ENCODE measurements at regions not wholly inside any gene's neighbourhood (a gene's known extent, or its start where the extent isn't known, plus 50 kb on each side); places are given as distances from the start of the nearest gene placed in this dataset.

DNA sequence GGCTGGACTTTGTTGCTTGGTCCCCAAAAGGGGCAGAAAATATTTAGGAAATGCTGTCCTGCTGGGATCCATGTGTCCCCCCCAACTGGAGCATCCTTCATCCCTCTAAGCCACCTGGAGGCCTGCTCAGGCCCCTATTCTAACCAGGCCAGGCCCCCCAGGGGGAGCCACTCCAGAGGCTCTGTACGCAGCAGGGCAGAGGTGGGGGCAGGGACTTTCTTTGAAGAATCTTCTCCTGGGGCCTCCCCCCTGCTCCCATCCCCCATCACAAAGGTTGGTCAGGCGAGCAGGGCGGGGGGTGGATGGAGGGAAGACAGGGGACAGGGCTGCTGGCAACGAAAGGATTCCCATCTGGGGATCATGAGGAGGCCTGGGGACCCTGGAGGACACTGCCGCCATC, 170.8 kb downstream of the MN1 start:
- Mint-ChIP-seq H3K27ac (no peak overlapping the region), H3K36me3 (no peaks in the 10 kb centered on the region), H3K9me3 (no peaks in the 10 kb centered on the region), H3K4me1 (no peaks in the 10 kb centered on the region), H3K4me3 (no peak overlapping the region), H3K27me3 (peaks cover 9 to 20% (median 16%) of the 10 kb centered on the region in 5 donors)
- no peak for DNase-seq
- POLR2A ChIA-PET: no interaction called here
- ATAC-seq: no peak

DNA sequence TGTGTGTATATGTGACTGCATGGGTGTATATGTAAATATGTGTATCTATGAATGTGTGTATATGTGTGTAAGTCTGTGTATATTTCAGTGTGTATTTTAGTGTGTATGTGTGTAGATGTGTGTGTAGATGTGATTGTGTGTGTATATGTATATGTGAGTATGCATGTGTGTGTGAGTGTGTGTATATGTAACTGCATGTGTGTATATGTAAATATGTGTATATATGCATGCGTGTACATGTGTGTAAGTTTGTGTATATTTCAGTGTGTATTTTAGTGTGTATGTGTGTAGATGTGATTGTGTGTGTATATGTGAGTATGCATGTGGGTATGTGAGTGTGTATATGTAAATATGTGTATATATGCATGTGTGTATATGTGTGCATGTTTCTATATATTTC, 169.9 kb downstream of the MN1 start:
- Mint-ChIP-seq H3K4me3 (no peak overlapping the region), H3K27ac (no peak overlapping the region), H3K4me1 (no peaks in the 10 kb centered on the region), H3K36me3 (no peaks in the 10 kb centered on the region), H3K9me3 (no peaks in the 10 kb centered on the region), H3K27me3 (peaks cover 14 to 27% (median 23%) of the 10 kb centered on the region in 5 donors)
- DNase-seq (no peak), ATAC-seq (no peak)
- POLR2A ChIA-PET: no interaction called here

DNA sequence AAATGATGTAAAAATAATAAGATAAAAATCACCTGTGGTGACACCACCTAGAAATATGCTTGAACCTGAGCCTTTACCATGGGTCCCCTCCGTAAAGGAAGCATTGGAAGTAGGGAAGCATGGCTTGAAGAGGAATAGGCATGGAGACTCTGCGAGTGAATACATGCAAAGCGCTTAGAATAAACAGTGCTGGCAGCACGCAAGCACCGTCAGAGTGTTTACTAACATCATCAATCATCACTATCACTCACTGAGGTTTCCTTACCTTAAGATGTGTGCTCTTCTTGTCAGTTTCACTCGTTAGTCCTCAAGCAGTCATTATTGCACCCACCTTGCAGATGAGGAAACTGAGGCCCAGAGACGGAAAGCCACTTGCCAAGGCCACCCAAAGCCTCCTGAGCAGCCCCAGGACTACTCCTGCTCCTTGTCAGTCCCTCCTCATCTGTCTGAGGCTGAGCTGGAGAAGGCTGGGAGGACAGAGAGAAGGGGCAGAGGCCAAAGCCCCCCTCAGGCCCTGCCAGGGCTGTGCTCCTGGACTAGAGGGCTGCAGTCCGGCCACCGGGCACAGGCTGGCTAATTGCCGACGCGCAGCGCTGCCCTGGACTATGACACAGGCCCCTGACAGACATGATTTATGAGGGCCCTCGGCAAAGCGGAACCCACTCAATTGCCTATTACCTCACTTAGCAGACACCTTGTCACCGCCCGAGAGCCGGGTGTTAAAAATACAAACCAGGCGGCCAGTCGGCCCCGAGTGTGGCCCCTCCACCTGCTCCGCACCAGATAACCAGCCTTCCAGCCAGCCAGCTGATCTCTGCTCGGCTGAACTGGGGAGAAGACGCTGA, 168.9 kb downstream of the MN1 start:
- no peaks in the 10 kb centered on the region for H3K9me3 Mint-ChIP-seq
- peaks cover 15 to 27% (median 25%) of the 10 kb centered on the region in 5 donors for H3K27me3 Mint-ChIP-seq
- DNase-seq (no peak), ATAC-seq (no peak)
- H3K36me3 Mint-ChIP-seq: no peaks in the 10 kb centered on the region
- no peak overlapping the region for H3K27ac Mint-ChIP-seq
- no peak overlapping the region for H3K4me3 Mint-ChIP-seq
- POLR2A ChIA-PET: no interaction called here
- H3K4me1 Mint-ChIP-seq: no peaks in the 10 kb centered on the region

DNA sequence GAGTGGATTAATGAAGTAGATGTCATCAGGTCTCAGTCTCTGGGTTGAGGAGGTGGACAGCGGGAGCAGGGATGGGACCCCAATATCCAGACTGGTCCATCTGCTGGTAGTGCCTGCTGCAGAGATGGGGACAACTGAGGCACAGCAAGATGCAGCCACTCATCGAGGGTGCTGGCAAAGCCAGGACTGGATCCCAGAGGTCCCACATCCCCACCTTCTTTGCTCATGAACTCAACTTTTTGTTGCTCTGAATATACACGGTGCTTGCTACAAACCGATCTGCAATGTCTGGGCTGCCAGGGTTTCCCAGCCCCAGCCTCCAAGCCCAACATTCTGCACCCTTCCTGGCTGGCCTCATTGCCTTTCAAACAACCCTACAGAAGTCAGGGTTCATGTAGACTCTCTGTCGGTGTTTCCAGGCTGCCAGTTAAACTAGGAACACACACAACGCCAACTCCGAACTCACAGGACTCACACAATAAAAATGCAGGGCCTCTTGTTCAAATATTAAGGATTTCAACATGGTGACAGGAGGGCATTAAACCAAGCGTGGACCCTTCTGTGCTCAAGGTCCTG, 168.2 kb downstream of the MN1 start:
- no peak for DNase-seq
- POLR2A ChIA-PET: no interaction called here
- Mint-ChIP-seq H3K27ac (no peak overlapping the region), H3K4me1 (no peaks in the 10 kb centered on the region), H3K4me3 (no peak overlapping the region), H3K27me3 (peaks cover 15 to 27% (median 25%) of the 10 kb centered on the region in 5 donors), H3K9me3 (no peaks in the 10 kb centered on the region), H3K36me3 (no peaks in the 10 kb centered on the region)
- no peak for ATAC-seq

DNA sequence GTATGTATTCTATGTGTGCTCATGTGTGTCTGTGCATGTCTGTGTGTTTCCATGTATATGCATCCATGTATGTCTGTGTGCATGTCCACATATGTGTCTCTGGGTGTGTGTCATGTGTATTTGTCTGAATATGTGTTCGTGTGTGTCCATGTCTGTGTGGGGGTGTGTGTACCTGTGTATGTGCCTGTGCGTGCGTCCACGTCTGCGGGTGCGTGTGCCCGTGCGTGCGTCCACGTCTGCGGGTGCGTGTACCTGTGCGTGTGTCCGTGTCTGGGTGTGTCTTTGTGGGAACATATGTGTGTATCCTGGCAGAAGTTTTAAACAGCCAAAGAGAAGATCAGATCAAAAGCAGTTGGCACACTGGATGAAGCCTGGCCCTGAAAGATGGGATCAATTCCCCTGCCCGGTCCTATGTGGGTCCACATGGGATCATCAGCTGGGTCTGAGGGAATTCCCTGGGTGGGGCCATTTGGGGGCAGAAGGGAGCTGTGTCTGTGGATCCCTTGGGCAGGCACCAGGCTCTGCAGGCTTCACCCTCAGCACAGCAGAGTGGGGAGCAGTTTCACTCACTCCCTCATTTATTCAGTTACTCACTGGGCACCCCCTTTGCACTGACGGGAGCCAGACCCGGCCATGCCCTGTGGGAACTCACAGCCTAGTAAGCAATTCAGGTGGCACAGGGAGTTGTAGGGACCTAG, 167.4 kb downstream of the MN1 start:
- H3K27ac Mint-ChIP-seq: no peak overlapping the region
- no peak overlapping the region for H3K4me3 Mint-ChIP-seq
- no peaks in the 10 kb centered on the region for H3K9me3 Mint-ChIP-seq
- POLR2A ChIA-PET: no interaction called here
- no peaks in the 10 kb centered on the region for H3K36me3 Mint-ChIP-seq
- ATAC-seq: no peak
- no peak for DNase-seq
- H3K4me1 Mint-ChIP-seq: no peaks in the 10 kb centered on the region
- H3K27me3 Mint-ChIP-seq: peaks cover 14 to 27% (median 25%) of the 10 kb centered on the region in 5 donors

DNA sequence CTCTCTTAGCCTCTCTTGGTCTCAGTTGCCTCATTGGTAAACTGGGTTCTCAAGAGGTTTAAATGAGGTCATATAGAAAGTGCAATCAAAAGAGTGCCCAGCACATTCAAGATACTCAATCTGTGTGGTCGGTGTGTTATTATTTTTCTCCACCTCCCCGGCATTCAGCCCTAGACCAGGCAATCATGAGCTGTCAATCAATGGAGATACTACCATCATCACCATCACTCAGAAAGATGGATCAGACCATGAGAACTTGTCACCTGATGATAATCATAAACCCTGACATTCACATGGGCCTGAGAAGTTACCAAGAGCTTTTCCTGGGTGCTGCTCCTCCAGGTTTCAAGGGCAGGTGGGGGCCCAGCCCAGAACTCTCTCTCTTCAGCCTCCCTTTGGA, 166.1 kb downstream of the MN1 start:
- Mint-ChIP-seq H3K4me1 (no peaks in the 10 kb centered on the region), H3K36me3 (no peaks in the 10 kb centered on the region), H3K4me3 (no peak overlapping the region), H3K27me3 (peaks cover 14 to 27% (median 25%) of the 10 kb centered on the region in 5 donors), H3K9me3 (no peaks in the 10 kb centered on the region), H3K27ac (no peak overlapping the region)
- DNase-seq (no peak), ATAC-seq (no peak)
- POLR2A ChIA-PET: no interaction called here

DNA sequence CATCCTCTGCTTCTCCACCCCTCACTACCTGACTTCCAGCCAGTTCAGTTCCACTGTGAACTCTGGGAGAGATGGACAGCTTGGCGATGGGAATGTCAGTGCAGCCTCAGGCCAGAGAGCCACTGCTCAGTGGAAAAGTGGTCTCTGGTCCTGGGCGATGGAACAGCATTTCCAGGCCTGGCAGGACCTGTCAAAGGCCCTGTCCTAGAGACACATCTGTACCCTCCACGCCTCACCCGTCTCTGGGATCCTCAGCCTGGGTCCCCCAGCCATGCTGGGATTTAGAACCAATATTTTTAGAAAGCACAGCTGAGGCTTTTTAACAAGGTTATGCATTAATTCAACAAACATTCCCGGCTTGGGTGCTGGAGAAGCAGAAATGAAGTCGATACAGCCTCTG, 165.7 kb downstream of the MN1 start:
- DNase-seq (no peak), ATAC-seq (no peak)
- H3K4me3 Mint-ChIP-seq: no peak overlapping the region
- no peaks in the 10 kb centered on the region for H3K9me3 Mint-ChIP-seq
- no peak overlapping the region for H3K27ac Mint-ChIP-seq
- POLR2A ChIA-PET: no interaction called here
- H3K27me3 Mint-ChIP-seq: peaks cover 14 to 27% (median 25%) of the 10 kb centered on the region in 5 donors
- no peaks in the 10 kb centered on the region for H3K36me3 Mint-ChIP-seq
- no peaks in the 10 kb centered on the region for H3K4me1 Mint-ChIP-seq

DNA sequence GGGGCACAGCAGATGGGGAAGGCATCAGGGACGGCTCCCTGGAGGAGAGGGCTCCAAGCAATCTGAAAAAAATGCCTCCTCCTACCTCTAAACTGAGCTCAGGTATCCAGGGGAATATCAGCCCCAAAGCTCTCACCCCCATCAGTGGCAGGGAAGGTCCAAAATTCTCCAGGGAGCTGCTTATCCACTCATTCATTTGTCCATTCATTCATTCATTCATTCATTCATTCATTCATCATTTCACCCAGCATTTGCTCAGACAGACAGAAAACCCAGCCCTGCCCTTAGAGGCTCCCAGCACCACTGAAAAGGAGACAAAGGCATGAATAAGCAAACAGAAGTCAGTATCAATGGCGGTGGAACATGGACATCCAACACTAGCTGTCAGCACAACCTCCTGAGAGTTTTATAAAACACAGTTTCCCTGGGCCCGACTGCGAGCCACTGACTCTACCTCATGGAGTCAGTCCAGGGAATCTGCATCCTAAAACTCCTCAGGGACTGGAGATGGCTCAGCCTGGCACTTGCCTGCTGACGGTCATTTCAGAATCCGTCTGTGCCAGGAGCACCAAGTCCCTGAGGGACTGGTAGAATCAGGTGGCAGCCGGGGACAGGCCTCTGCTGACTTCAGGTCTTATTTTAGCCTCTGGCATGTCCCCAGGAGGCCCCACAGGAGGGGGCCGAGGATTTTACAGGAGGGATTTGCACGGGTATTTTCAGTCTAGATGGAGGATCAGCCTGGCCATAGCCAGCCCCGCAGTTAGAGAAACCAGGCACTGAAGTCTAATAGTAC, 164.6 kb downstream of the MN1 start:
- no peaks in the 10 kb centered on the region for H3K4me1 Mint-ChIP-seq
- POLR2A ChIA-PET: no interaction called here
- ATAC-seq (no peak), DNase-seq (no peak)
- H3K36me3 Mint-ChIP-seq: no peaks in the 10 kb centered on the region
- H3K27ac Mint-ChIP-seq: no peak overlapping the region
- no peaks in the 10 kb centered on the region for H3K9me3 Mint-ChIP-seq
- H3K27me3 Mint-ChIP-seq: peaks cover 13 to 27% (median 23%) of the 10 kb centered on the region in 5 donors
- no peak overlapping the region for H3K4me3 Mint-ChIP-seq

DNA sequence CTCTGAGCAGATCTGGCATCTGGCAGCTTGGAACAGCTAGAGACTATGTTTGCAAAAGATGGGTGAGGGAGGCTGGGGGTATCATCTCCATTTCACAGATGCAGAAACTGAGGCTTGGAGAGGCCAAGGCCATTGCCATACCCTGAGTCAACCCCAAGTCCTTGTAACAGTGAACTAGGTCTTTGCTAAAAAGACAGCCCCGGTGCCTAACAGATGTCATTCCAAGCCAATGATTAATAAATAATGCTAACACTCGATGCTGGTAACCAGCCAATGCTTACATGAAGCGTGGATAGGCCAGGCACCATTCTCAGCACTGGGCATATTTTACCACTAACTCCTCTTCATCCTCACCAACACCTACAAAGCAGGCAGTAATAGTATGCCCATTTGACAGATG, 164.0 kb downstream of the MN1 start:
- Mint-ChIP-seq H3K27ac (no peak overlapping the region), H3K4me1 (no peaks in the 10 kb centered on the region), H3K9me3 (no peaks in the 10 kb centered on the region), H3K27me3 (peaks cover 13 to 27% (median 21%) of the 10 kb centered on the region in 5 donors), H3K36me3 (no peaks in the 10 kb centered on the region), H3K4me3 (no peak overlapping the region)
- ATAC-seq (no peak), DNase-seq (no peak)
- POLR2A ChIA-PET: no interaction called here

DNA sequence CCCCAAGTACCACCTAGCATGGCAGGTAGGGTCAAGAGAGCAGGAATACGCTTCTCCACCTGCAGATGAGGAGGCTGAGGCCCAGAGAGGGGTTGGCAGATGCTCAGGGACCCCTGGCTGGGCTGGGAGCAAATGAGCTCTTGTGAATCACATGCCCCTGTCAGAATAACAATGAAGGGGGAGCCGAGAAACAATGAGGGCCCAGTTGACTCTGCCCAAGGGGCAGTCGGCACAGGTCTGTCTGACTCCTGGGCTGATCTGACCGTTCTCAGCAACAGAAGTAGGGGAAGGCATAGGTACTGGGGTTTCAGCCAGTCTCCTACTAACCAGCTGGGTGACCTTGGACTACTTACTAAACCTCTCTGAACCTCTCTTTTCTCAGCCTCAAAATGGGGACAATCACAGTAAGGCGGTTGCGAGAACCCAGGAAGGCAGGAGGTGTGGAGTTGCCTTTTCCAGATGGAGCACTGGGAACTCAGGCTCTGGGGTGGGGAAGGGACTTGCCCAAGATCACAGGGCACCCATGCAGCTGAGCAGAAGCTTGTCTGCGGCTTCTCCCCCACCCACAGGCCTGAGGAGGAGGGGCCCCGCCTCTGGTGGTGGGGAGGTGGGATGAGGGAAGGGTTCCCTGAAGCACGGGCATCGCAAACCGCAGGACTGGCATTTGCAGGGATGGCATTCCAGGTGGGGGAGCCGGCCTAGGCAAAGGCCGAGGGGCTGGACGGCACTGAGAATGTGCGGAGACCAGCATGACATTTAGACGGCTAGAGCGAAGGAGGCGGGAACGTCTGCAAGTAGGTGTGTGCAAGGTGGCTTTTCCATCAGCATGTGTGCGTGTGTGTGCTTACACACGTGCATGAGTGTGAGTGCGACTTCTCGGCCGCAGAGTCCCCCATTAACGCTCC, 163.0 kb downstream of the MN1 start:
- H3K4me3 Mint-ChIP-seq: no peak overlapping the region

DNA sequence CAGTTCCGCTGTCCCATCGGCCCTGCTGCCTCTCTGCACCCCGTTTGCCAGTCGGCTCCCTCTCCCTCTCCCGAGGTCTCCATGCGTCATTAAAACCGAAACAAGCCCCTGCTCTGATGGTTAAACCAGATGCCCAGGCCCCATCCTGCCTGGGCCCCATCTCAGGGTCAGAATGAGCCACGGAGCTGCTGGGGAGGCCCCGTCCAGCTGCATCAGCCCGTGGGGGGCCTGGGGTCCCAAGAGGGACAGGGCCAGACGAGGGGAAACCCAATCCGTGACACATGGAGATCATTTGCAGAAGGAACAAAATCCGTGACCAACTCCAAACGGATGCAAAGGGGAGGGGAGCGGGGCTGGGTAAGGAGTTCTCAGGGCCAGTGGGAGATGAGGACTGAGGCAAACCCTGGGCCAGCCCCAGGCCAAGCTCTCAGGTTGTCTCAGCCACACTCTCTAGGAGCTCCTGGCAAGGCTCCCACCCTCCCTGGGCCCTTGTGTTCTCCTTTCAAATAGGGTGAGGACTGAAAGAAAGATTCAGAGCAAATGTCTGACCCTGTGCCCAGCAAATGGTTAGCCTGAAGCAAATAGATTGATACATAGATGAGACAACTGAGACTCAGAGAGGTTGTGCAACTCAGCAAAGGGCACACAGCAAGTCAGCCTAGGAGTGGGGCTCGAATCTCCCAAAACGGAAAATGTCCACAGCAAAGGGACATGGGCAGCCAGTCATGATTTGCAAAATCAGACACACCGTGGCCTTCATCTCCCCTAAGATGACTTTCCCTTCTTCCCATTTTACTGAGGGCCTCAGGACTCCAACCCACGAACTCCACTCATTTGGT, 162.1 kb downstream of the MN1 start:
- Mint-ChIP-seq H3K4me1 (no peaks in the 10 kb centered on the region), H3K9me3 (no peaks in the 10 kb centered on the region), H3K27ac (no peak overlapping the region), H3K36me3 (no peaks in the 10 kb centered on the region), H3K27me3 (peaks cover 2 to 21% (median 14%) of the 10 kb centered on the region in 5 donors), H3K4me3 (no peak overlapping the region)
- no peak for DNase-seq
- POLR2A ChIA-PET: no interaction called here
- no peak for ATAC-seq

More for the DNA sequence above, 163.0 kb downstream of the MN1 start:
- H3K36me3 Mint-ChIP-seq: no peaks in the 10 kb centered on the region
- ATAC-seq (no peak), DNase-seq (no peak)
- POLR2A ChIA-PET: no interaction called here
- H3K4me1 Mint-ChIP-seq: no peaks in the 10 kb centered on the region
- H3K27me3 Mint-ChIP-seq: peaks cover 10 to 27% (median 20%) of the 10 kb centered on the region in 5 donors
- H3K27ac Mint-ChIP-seq: no peak overlapping the region
- no peaks in the 10 kb centered on the region for H3K9me3 Mint-ChIP-seq

All from naive thymus-derived CD8-positive, alpha-beta T cell (primary cell).